PC-9 (cell line): ENCODE measurements at regions not wholly inside any gene's neighbourhood (a gene's known extent, or its start where the extent isn't known, plus 50 kb on each side); places are given as distances from the start of the nearest gene placed in this dataset.

Source experiments
- CTCF ChIP-seq: fragments of 200-600 bp; sonication (generic); conservative IDR thresholded peaks from 2 replicates; pipeline ENCODE4 v1.6.1; 2017; ENCODE audit warnings: mixed run types, antibody characterized with exemption, mild to moderate bottlenecking, moderate library complexity
- EZH2 ChIP-seq: fragments of 200-600 bp; sonication (generic); IDR thresholded peaks from 2 replicates; pipeline ENCODE4 v1.8.0; 2017; ENCODE audit warnings: antibody characterized with exemption, low read depth

GRCh38 chr4:111778543-111778942, 366.7 kb upstream of the FAM241A start:
- TF ChIP-seq CTCF (no peak; the same call in 1 of the 2 replicates), EZH2 (no peak)
